Esophagus squamous epithelium (tissue), 5 donors: ENCODE measurements at regions not wholly inside any gene's neighbourhood (a gene's known extent, or its start where the extent isn't known, plus 50 kb on each side); places are given as distances from the start of the nearest gene placed in this dataset.

Source experiments
- DNase-seq: peaks from one replicate; lab custom pipeline; 2025; lab: John Stamatoyannopoulos, UW
- H3K27ac ChIP-seq, 4 donors: fragments of 200-600 bp; sonication (generic); one replicate each; pipeline ENCODE4 v1.5.1; 2016 to 2019; ENCODE audit warnings: mild to moderate bottlenecking in 1 of 4
- H3K27me3 ChIP-seq, 4 donors: fragments of 200-600 bp; sonication (generic); 1 replicate in 3 of 4; 2 replicates in 1 of 4; pipeline versions ENCODE4 v1.5.1 to v1.6.0; 2017 to 2021; ENCODE audit warnings: antibody characterized with exemption in 1 of 4
- H3K36me3 ChIP-seq, 3 donors: fragments of 200-600 bp; sonication (generic); one replicate each; pipeline ENCODE4 v1.5.1; 2016 to 2019
- H3K4me1 ChIP-seq, 3 donors: fragments of 200-600 bp; sonication (generic); one replicate each; pipeline ENCODE4 v1.5.1; 2017 to 2019
- H3K4me3 ChIP-seq, 4 donors: fragments of 200-600 bp; sonication (generic); 1 replicate in 3 of 4; 2 replicates in 1 of 4; pipeline ENCODE4 v1.5.1; 2016 to 2019; ENCODE audit warnings: mild to moderate bottlenecking in 2 of 4, moderate library complexity in 1 of 4
- H3K9me3 ChIP-seq, 3 donors: fragments of 200-600 bp; sonication (generic); one replicate each; pipeline ENCODE4 v1.5.1; 2016 to 2019
- POLR2A ChIP-seq, 4 donors: fragments of 450-650 bp; IDR thresholded peaks; one replicate each; pipeline ENCODE4 v1.6.1; 2017; ENCODE audit warnings: antibody characterized with exemption in 4 of 4, mild to moderate bottlenecking in 4 of 4, moderate library complexity in 3 of 4
- WGBS, 2 donors: methylation state at CpG; one replicate each; pipeline ENCODE4 v1.1.5; 2018; 5-methylcytosine and 5-hydroxymethylcytosine counted together
- intact Hi-C: fragments of 100-400 bp; cut with DNase I; formaldehyde crosslinking; loops from one replicate; pipeline ENCODE4 v1.15.0; 2022
- small RNA-seq, 4 donors: library from RNA; depleted of rRNA; stranded (forward); fragments of <200 nt; gene quantifications; one replicate each; pipeline ENCODE3, GENCODE V24; 2016
- TF ChIP-seq, protein P1 (sequence below), 6 experiments: fragments of 450-650 bp in 4 of 6; fragments of 200-600 bp in 2 of 6; sonication (generic) in 2 of 6; IDR thresholded peaks; one replicate each; pipeline ENCODE4 v1.5.1; 2016 to 2019; ENCODE audit warnings: antibody characterized with exemption in 6 of 6, mild to moderate bottlenecking in 4 of 6, moderate library complexity in 4 of 6
- donor health status: DM: yes; HTN: yes; CAD: no.

DNA sequence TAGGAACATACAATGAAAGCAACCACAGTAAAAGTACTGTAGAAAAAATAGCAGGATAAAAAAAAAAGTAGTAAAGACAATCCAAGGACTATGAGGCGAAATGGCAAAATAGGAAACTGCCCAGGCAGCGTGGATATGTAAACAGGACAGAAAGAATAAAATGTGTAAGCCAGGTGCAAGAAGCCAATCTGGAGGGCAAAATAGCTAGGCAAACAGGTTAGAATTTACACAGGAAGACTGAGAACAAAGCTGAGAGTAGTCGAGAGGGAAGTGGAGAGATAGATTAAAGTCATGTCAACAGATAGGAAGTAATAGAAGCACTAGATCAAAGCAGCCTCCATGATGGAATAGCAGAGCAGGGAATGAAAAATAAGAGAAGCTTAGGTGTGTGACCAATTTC is 124.2 kb upstream of the B3GALT2 start:
- no peak overlapping the region for H3K4me3 ChIP-seq

GRCh38 chr1:193309936-193310475 is 123.6 kb upstream of the B3GALT2 start:
- 80 to 100% methylated on average over 1 of the region's 1 CpG for WGBS, 2 donors
- Histone ChIP-seq H3K9me3 (no peaks in the 10 kb centered on the region), H3K4me3 (no peak overlapping the region), H3K27me3 (no peaks in the 10 kb centered on the region), H3K36me3 (no peaks in the 10 kb centered on the region), H3K4me1 (no peaks in the 10 kb centered on the region), H3K27ac (no peak overlapping the region)
- no peak for DNase-seq
- TF ChIP-seq, protein P1, sequence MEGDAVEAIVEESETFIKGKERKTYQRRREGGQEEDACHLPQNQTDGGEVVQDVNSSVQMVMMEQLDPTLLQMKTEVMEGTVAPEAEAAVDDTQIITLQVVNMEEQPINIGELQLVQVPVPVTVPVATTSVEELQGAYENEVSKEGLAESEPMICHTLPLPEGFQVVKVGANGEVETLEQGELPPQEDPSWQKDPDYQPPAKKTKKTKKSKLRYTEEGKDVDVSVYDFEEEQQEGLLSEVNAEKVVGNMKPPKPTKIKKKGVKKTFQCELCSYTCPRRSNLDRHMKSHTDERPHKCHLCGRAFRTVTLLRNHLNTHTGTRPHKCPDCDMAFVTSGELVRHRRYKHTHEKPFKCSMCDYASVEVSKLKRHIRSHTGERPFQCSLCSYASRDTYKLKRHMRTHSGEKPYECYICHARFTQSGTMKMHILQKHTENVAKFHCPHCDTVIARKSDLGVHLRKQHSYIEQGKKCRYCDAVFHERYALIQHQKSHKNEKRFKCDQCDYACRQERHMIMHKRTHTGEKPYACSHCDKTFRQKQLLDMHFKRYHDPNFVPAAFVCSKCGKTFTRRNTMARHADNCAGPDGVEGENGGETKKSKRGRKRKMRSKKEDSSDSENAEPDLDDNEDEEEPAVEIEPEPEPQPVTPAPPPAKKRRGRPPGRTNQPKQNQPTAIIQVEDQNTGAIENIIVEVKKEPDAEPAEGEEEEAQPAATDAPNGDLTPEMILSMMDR (IDR thresholded peaks at IDR 0.05) = no peak
- TF ChIP-seq POLR2A (IDR thresholded peaks at IDR 0.05) = no peak
- intact Hi-C loops = no loop called here

More for the DNA sequence above, 124.2 kb upstream of the B3GALT2 start:
- no peaks in the 10 kb centered on the region for H3K4me1 ChIP-seq
- H3K36me3 ChIP-seq = no peaks in the 10 kb centered on the region
- no peaks in the 10 kb centered on the region for H3K9me3 ChIP-seq
- intact Hi-C loops = no loop called here
- 36 to 40% methylated on average over 3 of the region's 3 CpGs for WGBS, 2 donors
- H3K27me3 ChIP-seq = no peaks in the 10 kb centered on the region
- no peak for DNase-seq
- no peak overlapping the region for H3K27ac ChIP-seq
- TF ChIP-seq, protein P1 (IDR thresholded peaks at IDR 0.05) = no peak
- no peak for TF ChIP-seq POLR2A (IDR thresholded peaks at IDR 0.05)

- Histone ChIP-seq H3K9me3 (no peaks in the 10 kb centered on the region), H3K4me3 (no peak overlapping the region), H3K36me3 (no peaks in the 10 kb centered on the region), H3K27ac (no peak overlapping the region), H3K4me1 (no peaks in the 10 kb centered on the region), H3K27me3 (no peaks in the 10 kb centered on the region)
- DNase-seq = no peak
- intact Hi-C loops = no loop called here
- no peak for TF ChIP-seq POLR2A (IDR thresholded peaks at IDR 0.05)
- 50 to 60% methylated on average over 1 of the region's 1 CpG for WGBS, 2 donors
These were observed 122.0 kb upstream of the B3GALT2 start for GRCh38 chr1:193308438-193308837.

- no peaks in the 10 kb centered on the region for H3K4me1 ChIP-seq
- intact Hi-C loops = no loop called here
- no peak overlapping the region for H3K27ac ChIP-seq
- no peaks in the 10 kb centered on the region for H3K27me3 ChIP-seq
- WGBS, 2 donors = 65 to 84% methylated on average over 2 of the region's 2 CpGs
- TF ChIP-seq, protein P1 (IDR thresholded peaks at IDR 0.05) = no peak
- TF ChIP-seq POLR2A (IDR thresholded peaks at IDR 0.05) = no peak
- H3K36me3 ChIP-seq = no peaks in the 10 kb centered on the region
- H3K4me3 ChIP-seq = no peak overlapping the region
- DNase-seq = no peak
- H3K9me3 ChIP-seq = no peaks in the 10 kb centered on the region
These were observed 120.0 kb upstream of the B3GALT2 start for GRCh38 chr1:193306430-193306829.

Small RNA genes in the stretch of these regions (small RNA-seq; reads per million reads assigned to genes)
- 0 reads per million in 4 donors for gene RNU6-983P
